Lung microvascular endothelial cell (primary cell): ENCODE measurements at regions not wholly inside any gene's neighbourhood (a gene's known extent, or its start where the extent isn't known, plus 50 kb on each side); places are given as distances from the start of the nearest gene placed in this dataset.
A peak's percentile ranks its signal among the peaks of the same experiment; 100 is the strongest.
"Not testable (repeated sequence)": the region's sequence is repeated elsewhere in the genome, so short reads cannot be mapped to it uniquely, and the experiment has no call there.

Experiments used
- DNase-seq, 2 donors: peaks; one replicate each; pipeline versions ENCODE4 v3.0.0 to v3.0.0-alpha.2; 2010; ENCODE audit warnings: low read depth in 2 of 2

DNA sequence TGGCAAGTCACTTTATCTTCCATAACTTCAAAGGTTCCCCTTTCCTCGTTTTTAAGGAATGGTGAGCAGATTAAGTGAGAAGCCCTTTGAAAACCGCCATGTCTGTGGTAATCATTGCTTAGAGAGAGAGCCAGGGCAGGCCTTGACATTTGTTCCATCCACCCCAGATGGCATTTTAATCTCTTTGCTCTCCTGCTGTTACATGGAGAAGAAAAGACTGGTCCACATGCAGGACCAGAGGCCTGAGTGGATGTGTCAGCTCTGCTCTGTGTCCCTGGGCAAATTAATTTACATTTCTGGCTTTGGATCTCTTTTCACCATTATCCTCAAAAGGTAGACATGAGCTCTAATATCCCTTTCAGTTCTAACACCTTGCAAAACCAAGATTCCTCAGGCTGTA, 157.3 kb upstream of the LPP start:
- DNase-seq = no peak

DNA sequence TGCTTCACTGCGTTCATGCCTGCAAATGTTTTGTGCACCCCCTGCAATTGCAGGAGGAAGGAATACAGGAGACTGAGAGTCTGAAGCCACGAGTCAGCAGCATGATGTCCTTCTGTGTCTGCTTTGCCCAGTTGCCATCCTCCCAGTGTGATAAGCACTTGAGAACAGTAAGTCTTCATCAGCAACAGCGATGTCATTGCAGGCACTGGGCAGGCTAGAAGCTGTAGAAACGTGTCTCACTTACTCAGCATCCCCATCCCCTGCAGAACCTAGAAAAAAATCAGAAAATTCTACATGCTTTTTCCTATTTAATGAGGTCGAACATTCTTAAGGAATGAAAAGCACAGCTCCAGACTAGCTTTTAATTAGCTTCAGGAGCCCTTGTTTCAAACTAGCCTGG, 156.5 kb upstream of the LPP start:
- DNase-seq = no peak

DNA sequence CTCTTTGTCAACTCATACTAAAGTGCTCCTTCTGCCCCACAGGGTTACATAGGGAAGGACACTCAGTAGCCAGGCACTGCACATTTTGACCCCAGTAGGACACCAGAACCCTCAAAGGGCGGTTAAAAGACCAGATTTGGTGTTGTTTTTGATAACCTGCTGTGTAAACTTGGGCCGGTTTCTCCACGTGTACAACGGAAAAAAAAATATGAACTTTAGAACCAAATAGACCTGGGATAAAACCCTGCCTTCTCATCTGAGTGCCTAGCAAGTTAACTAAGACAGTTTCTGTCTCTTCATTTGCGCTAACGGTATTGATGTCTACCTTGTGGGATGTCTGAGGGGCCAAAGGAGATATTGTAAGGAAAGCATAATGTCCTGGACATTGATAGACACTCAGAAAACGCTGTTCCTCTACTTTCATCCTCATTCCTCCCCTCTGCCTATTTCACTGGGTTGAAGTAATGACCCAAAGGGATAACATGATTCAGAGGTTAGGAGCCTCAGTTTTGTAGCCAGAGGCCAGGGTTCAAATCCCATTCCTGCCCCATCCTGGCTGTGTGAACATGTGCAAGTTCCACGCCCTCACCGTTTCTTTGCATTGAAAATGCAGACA, 155.9 kb upstream of the LPP start:
- DNase-seq = no peak

DNA sequence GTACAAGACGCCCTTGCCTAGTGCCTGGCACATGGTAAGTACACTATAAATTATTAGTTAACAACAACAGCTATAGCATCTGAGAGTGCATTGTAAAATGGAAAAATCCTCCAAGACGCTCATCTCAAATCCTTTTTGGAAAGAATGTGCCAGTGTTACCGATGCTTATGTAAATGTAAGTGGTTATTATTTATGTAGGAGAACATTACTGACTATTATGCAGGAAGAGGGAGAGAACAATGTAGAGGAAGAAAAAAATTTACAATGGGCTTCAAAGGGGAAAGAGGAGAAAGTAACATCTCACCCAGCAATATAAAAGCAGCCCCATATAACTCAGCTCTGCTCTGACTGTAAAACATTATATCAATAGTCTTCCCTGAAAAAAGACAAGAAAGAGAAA, 155.3 kb upstream of the LPP start:
- DNase-seq = no peak

DNA sequence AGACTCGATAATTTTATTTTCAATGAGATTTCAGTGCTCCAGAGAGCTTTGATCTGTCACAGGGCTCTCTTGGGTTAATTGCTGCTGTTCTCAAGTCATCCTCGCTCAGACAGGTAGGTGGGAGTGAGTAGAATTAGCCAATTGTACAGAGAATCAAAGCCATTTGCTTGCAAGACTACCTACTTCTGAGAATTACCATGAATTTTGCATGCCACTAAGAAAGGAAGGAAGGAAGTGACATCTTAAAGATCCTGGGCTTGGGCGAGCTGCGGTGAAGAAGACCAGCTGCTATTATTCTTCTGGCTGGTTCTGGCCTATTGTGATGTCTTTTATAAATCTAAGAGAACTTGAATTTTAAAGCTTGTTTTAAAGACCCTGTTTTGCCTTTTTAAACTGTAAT, 154.1 kb upstream of the LPP start:
- DNase-seq = peak in 1 of 2 donors; percentile 69

DNA sequence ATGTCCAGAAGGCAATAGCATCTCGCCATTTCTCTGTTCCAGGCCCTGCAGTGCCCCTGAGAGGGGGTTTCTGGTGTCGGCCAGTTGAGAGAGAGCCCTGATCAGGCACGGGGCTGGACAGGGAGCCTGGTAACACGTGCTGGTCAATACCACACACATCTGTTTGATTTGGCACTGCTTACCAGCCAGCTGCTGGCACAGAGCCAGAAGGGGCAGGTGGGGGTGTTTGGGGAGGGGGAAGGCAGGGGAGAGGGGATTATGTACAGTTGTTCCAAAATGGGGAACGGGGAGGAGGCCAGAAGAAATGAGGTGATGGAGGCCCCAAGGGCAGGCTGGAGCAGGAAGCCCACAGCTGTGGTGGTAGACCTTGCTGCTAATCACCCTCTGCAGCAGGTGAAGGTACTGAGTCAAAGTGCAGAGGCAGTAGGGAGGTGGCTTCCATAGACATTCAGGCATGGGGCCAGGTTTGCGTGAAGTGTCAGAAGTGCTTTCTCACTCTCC, 153.5 kb upstream of the LPP start:
- peak in 1 of 2 donors; percentile 12 for DNase-seq

DNA sequence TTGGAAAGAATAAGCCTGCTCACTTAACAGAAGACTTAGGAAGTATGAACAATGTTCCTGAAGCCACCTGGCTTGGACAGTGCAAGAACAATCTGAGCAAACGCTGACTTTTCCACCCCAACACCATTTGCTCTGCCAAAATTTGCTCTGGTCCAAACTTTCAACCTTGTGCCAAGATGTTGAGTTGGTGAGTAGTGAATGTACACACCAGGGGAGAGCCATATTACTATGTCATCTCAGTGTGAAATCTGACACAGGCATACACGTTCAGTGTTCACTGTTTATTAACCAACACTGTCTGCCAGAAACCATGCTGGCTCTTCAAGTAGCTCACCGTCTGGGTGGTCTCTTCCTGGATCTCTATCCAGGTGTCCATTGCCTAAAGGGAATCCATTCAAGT, 152.9 kb upstream of the LPP start:
- no peak for DNase-seq

DNA sequence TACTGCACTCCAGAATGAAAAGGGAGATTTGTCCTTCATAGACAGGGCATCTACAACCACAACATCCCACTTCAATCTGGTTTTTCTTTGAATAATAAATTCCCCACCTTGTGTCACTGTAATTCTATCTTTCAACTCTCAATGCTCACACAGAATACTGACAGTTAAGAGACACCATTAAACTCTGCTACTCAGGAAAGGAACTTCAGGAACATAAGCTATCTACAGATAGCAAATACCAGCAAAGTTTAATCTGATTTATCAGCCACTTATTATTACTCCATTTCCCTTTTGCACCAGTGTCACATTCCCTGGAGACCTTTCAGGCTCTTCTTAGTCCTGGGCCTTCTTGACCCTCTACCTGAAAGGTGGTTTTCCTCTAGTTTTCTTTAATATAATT, 152.0 kb upstream of the LPP start:
- no peak for DNase-seq

DNA sequence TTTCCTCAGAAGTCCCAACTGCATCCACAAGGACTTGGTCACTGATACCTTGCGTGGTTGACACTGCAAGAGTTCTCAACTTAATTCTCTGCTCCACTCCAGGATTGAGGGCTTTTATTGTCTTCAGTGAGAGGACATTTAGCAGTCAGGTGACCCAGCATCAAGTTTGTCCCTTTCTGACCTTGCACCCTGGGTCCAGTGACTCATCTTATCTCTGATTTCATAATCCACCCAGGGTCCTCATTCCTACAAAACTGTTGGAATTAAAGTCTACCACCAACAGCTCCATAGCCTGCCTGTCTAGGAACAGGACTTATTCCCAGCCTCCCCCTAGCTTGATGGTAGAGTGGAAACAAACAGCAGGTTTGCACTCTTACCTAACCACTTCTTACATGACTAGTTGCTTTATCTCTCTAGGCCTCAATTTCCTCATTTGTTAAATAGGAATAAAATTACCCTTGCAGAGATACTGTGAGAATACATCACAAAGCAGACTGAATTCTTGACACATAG, 151.3 kb upstream of the LPP start:
- no peak for DNase-seq

DNA sequence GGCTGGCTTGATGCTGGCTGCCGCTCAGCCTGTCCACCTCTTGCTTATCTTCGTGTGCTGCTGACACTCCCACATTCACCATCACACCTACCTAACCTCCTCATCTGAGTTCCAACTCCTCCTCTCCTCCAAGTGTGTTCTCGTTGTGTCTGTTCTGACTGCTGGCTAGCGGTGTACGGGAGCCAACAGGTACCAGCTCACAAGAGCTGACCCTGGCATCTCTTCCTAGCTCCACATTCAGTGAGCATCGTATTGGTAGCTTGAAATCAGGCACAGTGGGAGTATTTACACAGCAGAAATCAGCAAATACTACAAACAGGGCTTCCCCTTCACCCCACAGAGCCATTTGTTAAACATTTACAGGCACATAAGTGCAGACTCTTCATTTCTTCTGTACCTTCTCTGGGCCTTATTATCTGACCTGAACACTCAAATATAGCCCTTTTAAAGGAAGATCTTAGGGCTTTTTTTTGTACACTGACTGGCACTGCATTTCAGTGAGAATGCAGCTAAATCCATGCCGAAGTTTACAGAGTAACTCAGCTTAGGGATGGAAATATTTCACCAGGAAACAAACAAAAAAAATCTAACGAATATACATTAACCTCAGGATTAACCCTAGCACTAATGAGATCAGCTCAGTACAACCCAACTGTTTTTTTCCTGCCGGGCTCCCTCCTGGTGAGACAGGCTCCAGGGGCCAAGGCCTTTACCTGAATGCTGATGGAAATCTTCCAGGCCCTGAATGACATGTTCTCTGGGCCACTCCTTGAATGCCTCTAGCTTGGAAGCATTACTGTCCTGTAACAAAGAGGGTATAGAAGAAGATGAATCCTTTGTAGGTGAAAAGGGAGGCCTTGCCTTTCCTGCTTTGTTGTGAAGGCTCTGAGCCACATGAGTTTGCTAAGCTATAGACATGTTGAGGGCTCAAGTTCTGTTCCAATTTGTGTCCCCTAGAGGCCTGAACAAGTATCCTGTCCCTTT, 150.5 kb upstream of the LPP start:
- no peak for DNase-seq

DNA sequence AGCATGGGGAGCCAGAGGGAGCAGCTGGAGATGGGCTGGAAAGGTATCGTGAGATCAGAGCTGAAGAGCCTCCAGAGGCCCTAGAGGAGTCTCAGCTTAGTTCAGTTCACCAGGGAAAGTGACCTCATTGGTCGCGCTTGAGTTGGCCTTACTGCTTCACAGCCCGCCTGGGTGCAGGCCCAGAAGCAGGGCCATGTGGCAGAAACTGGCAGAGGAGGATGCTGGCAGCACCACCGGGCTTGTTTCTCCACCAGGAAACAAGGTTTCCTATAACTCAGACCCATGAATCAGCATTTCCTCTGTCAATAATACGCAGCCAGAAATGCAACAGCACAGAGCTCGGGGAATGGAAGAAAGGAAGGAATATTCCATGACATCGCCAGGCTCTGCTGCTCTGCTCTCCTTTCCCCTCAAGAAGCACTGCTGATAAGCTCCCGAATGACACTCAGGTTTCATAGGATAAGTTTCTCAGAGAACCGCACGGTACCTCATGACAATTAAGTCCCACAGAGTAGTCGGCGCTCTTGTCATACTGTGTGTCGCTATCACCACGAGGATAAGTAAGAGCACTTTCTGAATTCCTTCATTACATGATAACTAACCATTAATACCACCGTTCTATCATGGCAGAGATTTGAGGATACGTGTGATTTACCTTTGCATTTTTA, 147.1 kb upstream of the LPP start:
- DNase-seq = peak; percentile 74 to 89

DNA sequence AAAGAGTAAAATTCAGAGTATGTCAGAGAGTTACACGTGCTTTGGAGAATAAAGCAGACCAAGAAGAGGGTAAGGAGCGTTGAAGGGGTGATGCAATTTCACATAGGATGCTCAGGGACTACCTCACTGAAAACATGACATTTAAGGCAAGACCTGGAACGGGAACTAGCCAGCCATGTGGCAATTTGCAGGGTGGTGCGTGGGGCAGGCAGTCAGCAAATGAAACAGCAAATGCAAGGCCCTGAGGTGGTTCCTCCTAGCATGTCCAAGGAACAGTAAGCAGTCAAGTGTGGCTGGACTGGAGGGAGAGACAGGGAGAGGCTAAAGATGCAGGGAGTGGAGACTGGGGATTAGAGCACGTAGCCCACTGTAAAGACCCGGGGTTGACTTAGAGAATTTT, 146.1 kb upstream of the LPP start:
- no peak for DNase-seq

DNA sequence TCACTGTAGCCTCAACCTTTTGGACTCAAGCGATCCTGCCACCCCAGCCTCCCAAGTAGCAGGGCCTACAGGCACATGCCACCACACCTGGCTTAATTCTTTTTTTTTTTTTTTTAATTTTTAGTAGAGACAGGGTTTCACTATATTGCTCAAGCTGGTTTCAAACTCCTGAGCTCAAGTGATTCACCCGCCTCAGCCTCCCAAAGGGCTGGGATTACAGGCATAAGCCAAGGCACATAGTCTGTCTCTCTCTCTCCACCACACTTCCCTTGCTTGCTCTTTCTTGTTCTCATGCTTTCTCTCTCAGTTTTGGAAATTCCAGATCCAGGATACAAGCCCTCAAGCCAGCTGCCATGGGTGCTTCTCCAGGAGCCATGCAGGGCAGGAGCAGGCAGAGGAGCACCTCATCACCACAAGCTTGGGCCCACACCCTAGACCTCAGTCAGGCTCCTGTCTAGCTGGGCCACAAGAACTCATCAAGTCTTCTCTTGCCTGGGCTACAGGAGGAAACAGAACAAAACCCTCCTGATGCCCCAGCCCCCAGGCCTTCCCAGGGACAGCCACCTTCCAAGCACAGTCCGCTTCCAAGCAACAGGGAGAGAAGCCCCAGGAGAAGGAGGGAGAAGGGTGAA, 145.3 kb upstream of the LPP start:
- DNase-seq = no peak

DNA sequence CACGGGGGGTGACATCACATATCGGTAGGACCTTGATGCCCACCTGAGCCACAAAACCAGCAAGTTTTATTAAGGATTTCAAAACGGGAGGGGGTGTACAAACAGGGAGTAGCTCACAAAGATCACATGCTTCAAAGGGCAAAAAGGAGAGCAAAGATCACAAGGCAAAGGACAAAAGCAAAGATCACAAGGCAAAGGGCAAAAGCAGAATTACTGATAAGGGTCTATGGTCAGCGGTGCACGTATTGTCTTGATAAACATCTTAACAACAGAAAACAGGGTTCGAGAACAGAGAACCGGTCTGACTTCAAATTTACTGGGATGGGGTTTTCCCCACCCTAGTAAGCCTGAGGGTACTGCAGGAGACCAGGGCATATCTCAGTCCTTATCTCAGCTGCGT, 143.5 kb upstream of the LPP start:
- DNase-seq = no peak

DNA sequence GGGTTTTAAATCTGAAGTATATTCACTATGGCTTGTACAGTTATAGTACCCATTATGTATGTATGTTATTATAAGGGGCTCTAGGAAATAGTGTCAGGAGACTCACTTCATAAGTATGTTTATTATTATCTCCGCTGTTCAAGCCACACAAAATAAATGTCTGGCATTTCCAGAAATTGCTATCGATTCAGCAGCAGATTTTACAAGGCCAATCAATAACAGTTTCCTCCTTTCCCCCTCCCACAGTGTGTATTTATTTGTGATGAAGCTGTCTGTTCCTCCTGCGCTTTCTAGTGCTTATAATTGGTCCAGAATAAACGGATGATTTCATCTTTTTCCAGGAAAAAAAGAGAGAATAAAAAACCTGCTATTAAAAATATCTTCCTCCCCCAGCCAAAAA, 134.2 kb upstream of the LPP start:
- no peak for DNase-seq

DNA sequence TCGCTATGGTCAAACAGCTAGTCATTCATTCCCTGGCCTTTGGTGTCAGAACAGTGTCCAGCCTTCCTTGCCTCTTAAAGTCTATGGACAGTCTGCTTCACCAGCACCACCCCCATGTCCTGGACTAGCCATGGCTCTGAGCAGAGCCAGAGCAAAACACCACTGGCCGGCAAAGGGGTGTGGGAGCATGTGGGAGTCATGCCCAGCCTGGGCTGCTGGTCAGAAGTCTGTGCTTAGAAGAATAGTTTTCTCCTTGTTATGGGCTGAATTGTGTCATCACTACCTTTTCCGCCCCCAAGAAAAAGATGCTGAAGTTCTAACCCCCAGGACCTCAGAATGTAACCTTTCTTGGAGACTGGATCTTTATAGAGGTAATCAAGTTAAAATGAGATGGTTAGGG, 132.9 kb upstream of the LPP start:
- peak in 1 of 2 donors; percentile 59 for DNase-seq

DNA sequence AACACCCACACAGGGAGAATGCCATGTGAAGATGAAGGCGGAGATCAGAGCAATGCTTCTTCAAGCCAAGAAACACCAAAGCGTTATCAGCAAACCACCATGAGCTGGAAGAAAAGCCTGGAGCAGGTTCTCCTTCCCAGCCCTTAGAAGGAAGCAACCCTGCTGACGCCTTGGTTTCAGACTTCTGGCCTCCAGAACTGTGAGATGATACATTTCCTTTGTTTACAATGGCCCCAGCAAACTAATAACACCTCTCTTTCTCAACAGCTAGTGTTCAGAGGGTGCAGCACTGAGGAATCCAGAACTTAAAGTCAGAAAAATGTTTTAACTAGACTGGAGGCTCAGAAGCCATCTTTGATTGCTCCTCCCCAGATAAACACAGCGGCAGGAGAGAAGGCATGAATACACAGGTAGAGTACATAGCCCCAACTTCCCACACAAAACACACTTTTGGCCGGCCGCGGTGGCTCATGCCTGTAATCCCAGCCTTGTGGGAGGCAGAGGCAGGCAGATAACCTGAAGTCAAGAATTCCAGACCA, 132.4 kb upstream of the LPP start:
- peak in 1 of 2 donors; percentile 92 for DNase-seq

DNA sequence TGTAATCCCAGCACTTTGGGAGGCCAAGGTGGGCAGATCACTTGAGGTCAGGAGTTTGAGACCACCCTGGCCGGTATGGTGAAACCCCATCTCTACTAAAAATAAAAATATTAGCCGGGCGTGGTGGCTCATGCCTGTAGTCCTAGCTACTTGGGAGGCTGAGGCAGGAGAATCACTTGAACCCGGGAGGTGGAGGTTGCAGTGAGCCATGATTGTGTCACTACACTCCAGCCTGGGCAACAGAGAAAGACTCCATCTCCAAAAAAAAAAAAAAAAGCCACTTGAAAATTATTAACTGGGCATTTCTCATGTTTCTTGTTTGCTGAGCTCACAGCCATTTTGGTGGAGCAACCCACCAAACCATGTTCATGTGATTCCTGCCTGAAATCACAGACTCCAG, 131.1 kb upstream of the LPP start:
- not testable (repeated sequence) for DNase-seq

DNA sequence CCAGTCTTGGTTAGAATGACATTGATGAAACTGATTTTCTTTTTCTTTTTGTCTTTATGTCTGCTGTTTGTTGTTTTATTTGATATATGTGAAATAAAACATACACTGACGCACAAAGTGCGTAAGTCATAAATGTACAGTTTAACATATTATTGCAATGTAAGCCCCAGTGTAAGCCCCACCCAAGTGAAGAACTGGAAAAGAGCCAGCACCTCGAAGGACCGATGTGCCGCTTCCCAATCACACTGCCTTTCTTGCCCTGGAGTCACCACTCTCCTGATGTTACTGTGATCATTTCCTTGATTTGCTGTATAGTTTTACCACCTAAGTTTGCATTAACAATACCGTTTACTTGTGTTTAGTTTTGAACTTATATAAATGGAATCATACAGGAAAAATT, 128.4 kb upstream of the LPP start:
- no peak for DNase-seq

DNA sequence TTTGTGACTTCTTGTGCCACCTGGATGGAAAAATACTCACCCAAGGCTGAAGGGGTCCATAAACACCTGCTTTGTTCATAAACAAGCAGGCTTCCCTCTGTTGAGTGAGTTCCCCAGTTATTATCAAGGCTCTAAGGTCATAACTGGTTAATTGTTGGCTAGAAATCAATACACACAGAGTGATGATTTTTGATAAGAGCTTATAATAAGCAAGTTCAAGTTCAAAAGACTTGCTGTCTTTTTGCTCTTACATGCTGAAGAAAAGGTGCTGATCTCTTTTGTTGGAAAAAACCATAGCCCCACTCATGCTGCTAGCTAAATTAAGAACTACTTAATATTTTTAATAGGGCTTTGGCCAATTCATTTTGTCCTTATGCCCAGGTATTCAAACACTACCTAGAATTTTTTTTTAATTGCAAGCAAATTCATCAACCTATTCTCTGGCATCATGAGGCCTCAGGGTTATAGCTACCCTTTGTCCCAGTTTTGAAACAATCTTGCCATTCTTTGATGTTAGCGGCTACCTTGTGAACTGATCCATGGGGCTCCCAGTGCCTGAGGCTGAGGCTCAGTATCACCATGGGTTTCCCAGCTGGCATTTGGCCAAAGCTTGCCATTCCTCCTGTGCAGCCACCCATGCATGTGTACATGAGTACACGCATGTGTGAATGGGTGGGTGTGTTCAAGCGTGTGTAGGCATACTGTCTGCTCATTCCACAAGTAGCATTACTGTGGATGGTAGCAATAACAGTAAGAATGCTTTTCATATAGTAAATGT, 127.6 kb upstream of the LPP start:
- no peak for DNase-seq

DNA sequence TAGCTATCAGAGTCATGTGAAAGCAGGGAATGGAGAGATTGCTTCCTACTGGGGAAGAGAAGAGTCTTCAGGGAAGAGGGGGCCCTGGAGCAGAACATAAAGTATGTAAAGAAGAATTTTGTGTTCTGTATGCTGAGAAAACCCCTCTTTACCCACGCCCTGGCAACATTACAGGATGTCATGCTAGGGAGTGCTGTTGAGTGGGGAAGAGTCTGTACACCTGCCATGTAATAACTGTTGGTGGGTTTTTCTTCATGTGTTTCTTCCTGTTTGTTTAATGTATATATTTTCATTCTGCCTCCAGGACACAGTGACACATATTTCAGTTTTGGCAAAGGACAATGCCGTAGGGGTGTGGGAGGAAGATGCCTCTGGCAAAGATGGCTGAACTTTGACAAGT, 122.8 kb upstream of the LPP start:
- DNase-seq = no peak
